SK-N-SH treated with all-trans-retinoic acid at 6 μM for 48 hours (cell line): ENCODE measurements at regions not wholly inside any gene's neighbourhood (a gene's known extent, or its start where the extent isn't known, plus 50 kb on each side); places are given as distances from the start of the nearest gene placed in this dataset.

Experiments used
- OSR1 ChIP-seq: fragments of 250-450 bp; sonication (Bioruptor Pico); IDR thresholded peaks from 2 replicates; pipeline ENCODE4 v1.8.0; 2022; ENCODE audit warnings: moderate library complexity, mild to moderate bottlenecking, inconsistent platforms
- PATZ1 ChIP-seq: fragments of 250-450 bp; sonication (Bioruptor Pico); IDR thresholded peaks from 2 replicates; pipeline ENCODE4 v1.8.0; 2020; ENCODE audit warnings: mild to moderate bottlenecking, moderate library complexity, borderline replicate concordance
- PPARA ChIP-seq: fragments of 250-450 bp; sonication (Bioruptor Pico); IDR thresholded peaks from 2 replicates; pipeline ENCODE4 v1.5.0; 2020; ENCODE audit warnings: mild to moderate bottlenecking, borderline replicate concordance
- TOX ChIP-seq: fragments of 250-450 bp; sonication (Bioruptor Pico); IDR thresholded peaks from 2 replicates; pipeline ENCODE4 v1.8.0; 2021; ENCODE audit warnings: mild to moderate bottlenecking, moderate library complexity, borderline replicate concordance
- ZFP3 ChIP-seq: fragments of 250-450 bp; sonication (Bioruptor Pico); IDR thresholded peaks from 2 replicates; pipeline ENCODE4 v1.5.0; 2020; ENCODE audit warnings: mild to moderate bottlenecking, moderate library complexity

GRCh38 chr3:81293156-81293555, 468.3 kb downstream of the GBE1 start:
- TF ChIP-seq TOX = no peak
- TF ChIP-seq OSR1 (CRISPR knock-in tag) = no peak
- TF ChIP-seq PPARA = no peak
- TF ChIP-seq PATZ1 (CRISPR knock-in tag) = no peak
- TF ChIP-seq ZFP3 (CRISPR knock-in tag) = no peak
